Vagina (tissue), 2 donors: ENCODE measurements at regions not wholly inside any gene's neighbourhood (a gene's known extent, or its start where the extent isn't known, plus 50 kb on each side); places are given as distances from the start of the nearest gene placed in this dataset.

Experiments
- CTCF ChIP-seq, 3 experiments: fragments of 450-650 bp in 2 of 3; fragments of 200-600 bp in 1 of 3; sonication (generic) in 1 of 3; IDR thresholded peaks; one replicate each; pipeline ENCODE4 v1.5.1; 2017 to 2019; ENCODE audit warnings: antibody characterized with exemption in 3 of 3, mild to moderate bottlenecking in 2 of 3, moderate library complexity in 2 of 3
- POLR2AphosphoS5 ChIP-seq, 2 donors: sonication (generic); formaldehyde crosslinking; IDR thresholded peaks; one replicate each; pipeline ENCODE4 v1.9.0; 2017; ENCODE audit warnings: antibody characterized with exemption in 2 of 2, mild to moderate bottlenecking in 2 of 2, low read depth in 1 of 2; ENCODE audit not compliant: insufficient read depth in 1 of 2

- TF ChIP-seq CTCF (IDR thresholded peaks at IDR 0.05): no peak
- TF ChIP-seq POLR2AphosphoS5 (IDR thresholded peaks at IDR 0.05; ENCODE audit: insufficient read depth in 1 of 2, low read depth in 1 of 2): no peak
Measured at GRCh38 chr20:46791722-46792416, 82.4 kb downstream of the SLC2A10 start.
